ENCODE measurements at regions not wholly inside any gene's neighbourhood (a gene's known extent, or its start where the extent isn't known, plus 50 kb on each side); places are given as distances from the start of the nearest gene placed in this dataset.
A peak's percentile ranks its signal among the peaks of the same experiment; 100 is the strongest.

- CTCF ChIA-PET = no interaction called here
- BruUV-seq (replicated peaks) = no TSS peak
These were observed 86.1 kb upstream of the STMND1 start for GRCh38 chr6:17015551-17016381.

More at GRCh38 chr6:17015551-17016381, 86.1 kb upstream of the STMND1 start:
- TF ChIP-seq FOXM1 (IDR thresholded peaks at IDR 0.05; ENCODE audit: low read depth, low read length) = no peak
- TF ChIP-seq LARP7 (IDR thresholded peaks at IDR 0.05) = no peak
- TF ChIP-seq HDGF (IDR thresholded peaks at IDR 0.05) = no peak
- TF ChIP-seq NFYB (IDR thresholded peaks at IDR 0.05; ENCODE audit: insufficient read depth, low read depth, low read length) = peak; percentile 68
- TF ChIP-seq, protein P1, sequence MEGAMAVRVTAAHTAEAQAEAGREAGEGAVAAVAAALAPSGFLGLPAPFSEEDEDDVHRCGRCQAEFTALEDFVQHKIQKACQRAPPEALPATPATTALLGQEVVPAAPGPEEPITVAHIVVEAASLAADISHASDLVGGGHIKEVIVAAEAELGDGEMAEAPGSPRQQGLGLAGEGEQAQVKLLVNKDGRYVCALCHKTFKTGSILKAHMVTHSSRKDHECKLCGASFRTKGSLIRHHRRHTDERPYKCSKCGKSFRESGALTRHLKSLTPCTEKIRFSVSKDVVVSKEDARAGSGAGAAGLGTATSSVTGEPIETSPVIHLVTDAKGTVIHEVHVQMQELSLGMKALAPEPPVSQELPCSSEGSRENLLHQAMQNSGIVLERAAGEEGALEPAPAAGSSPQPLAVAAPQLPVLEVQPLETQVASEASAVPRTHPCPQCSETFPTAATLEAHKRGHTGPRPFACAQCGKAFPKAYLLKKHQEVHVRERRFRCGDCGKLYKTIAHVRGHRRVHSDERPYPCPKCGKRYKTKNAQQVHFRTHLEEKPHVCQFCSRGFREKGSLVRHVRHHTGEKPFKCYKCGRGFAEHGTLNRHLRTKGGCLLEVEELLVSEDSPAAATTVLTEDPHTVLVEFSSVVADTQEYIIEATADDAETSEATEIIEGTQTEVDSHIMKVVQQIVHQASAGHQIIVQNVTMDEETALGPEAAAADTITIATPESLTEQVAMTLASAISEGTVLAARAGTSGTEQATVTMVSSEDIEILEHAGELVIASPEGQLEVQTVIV (IDR thresholded peaks at IDR 0.05; ENCODE audit: borderline replicate concordance, partially characterized antibody) = no peak
- no peak for TF ChIP-seq BHLHE40 (IDR thresholded peaks at IDR 0.05; ENCODE audit: borderline replicate concordance in 1 of 2, low read depth in 2 of 2, low read length in 1 of 2)
- Histone ChIP-seq H3K4me3 (no peak overlapping the region), H3K27ac (ENCODE audit: control insufficient read depth, insufficient read depth) (no peak overlapping the region), H3K9me3 (replicated peaks; ENCODE audit: control insufficient read depth, insufficient read depth, low read length) (no peaks in the 10 kb centered on the region; the same call in 2 of the 3 replicates), H4K20me1 (ENCODE audit: control insufficient read depth, insufficient read depth) (no peaks in the 10 kb centered on the region), H2AFZ (ENCODE audit: control insufficient read depth, low read depth, low read length) (no peak overlapping the region), H3K9ac (ENCODE audit: control insufficient read depth, insufficient read depth, low read length) (no peak overlapping the region), H3K36me3 (ENCODE audit: control insufficient read depth in 2 of 2, insufficient read depth in 2 of 2, low read length in 1 of 2) (no peaks in the 10 kb centered on the region), H3K27me3 (replicated peaks in 1 of 2; ENCODE audit: control insufficient read depth in 2 of 2, insufficient read depth in 2 of 2, low read length in 1 of 2) (peaks cover 0 to 2% of the 10 kb centered on the region in 2 experiments; a peak in 1 of 4 replicates), H3K4me2 (ENCODE audit: control insufficient read depth, insufficient read depth) (no peak overlapping the region), H3K4me1 (ENCODE audit: control insufficient read depth, insufficient read depth, low read length) (no peaks in the 10 kb centered on the region), H3K79me2 (ENCODE audit: control insufficient read depth, insufficient read depth, low read length) (no peaks in the 10 kb centered on the region)
- intact Hi-C loops (cut with micrococcal nuclease; ENCODE audit: unreplicated experiment) (no loop called here), in situ Hi-C loops (cut with MboI) (no loop called here)
- ChIA-PET SMC1A (ENCODE audit: uncharacterized antibody, unreplicated experiment) (interaction anchor here (0.7 kb wide), 1 partner anchor 396 kb away, joined by 3 read pairs; no protein-coding TSS in a partner anchor), POLR2A (no interaction called here), RAD21 (ENCODE audit: unreplicated experiment) (no interaction called here)
- FAIRE-seq = no peak
- DNase-seq (ENCODE audit: low read depth, low spot score) = no peak
- WGBS (ENCODE audit: insufficient coverage, insufficient replicate concordance, low lambda C conversion rate, missing lambda C conversion rate) = 66% methylated on average over 41 of the region's 51 CpGs
- ATAC-seq = no peak
